ENCODE measurements at regions not wholly inside any gene's neighbourhood (a gene's known extent, or its start where the extent isn't known, plus 50 kb on each side); places are given as distances from the start of the nearest gene placed in this dataset.

DNA sequence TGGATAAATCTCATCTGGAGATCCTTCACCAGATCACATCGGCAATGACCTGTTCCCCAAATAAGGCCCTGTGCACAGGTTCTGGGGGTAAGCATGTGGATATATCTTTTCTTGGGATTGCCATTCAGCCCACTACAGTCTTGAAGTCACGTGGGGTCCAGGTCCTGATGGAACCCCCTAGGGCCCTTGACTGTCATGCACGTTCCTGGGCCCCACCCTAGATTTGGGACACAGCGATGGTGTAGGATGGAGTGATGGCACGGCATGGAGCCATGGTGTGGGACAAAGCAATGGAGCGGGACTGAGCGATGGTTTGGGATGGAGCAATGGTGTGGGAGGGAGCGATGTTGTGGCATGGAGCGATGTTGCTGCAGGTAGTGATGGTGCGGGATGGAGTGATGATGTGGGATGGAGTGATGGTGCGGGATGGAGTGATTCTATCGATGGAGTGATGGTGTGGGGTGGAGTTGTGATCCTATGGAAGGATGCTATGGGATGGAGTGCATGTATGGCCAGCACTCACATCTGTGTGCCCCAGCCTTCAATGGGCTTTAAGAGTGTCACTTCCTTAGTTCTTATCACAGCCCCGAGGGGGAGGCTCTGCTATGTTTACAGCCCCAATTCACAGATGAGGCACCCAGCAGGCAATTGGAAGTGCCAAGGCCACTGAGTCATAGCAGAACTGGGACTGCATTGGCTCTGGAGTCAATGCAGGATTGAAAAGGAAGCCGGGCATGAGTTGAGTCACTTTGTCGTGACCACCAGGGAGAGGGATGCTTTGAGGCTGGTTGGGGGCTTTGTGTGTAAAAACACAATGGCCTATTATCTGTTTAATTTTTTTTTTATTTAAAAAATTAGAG, 97.0 kb upstream of the C1orf174 start:
- TF ChIP-seq CTCF (IDR thresholded peaks at IDR 0.05) (no peak), POLR2A (IDR thresholded peaks at IDR 0.05) (no peak)

Measured in right lobe of liver (tissue), 4 donors.